Loucy (cell line): ENCODE measurements at regions not wholly inside any gene's neighbourhood (a gene's known extent, or its start where the extent isn't known, plus 50 kb on each side); places are given as distances from the start of the nearest gene placed in this dataset.
A peak's percentile ranks its signal among the peaks of the same experiment; 100 is the strongest.

Experiments
- H2AFZ ChIP-seq: fragments of 200-600 bp; sonication (generic); 2 replicates; pipeline ENCODE4 v1.6.0; 2016; ENCODE audit warnings: antibody characterized with exemption, mild to moderate bottlenecking, low read length, moderate library complexity
- H3F3A ChIP-seq: fragments of 200-600 bp; 2 replicates; pipeline ENCODE4 v1.6.0; 2016; ENCODE audit warnings: antibody characterized with exemption, low read depth, mild to moderate bottlenecking
- H3K27me3 ChIP-seq: fragments of 200-600 bp; sonication (generic); 2 replicates; pipeline ENCODE4 v1.6.1; 2014; ENCODE audit warnings: low read length, mild to moderate bottlenecking; ENCODE audit not compliant: insufficient read depth, poor library complexity, severe bottlenecking
- H3K36me3 ChIP-seq: fragments of 200-600 bp; sonication (generic); 2 replicates; pipeline ENCODE4 v1.6.1; 2016; ENCODE audit warnings: low read length; ENCODE audit not compliant: insufficient read depth
- H3K4me1 ChIP-seq: fragments of 200-600 bp; sonication (generic); 2 replicates; pipeline ENCODE4 v1.5.1; 2014; ENCODE audit warnings: low read length, mild to moderate bottlenecking; ENCODE audit not compliant: insufficient read depth, poor library complexity, severe bottlenecking
- H3K4me2 ChIP-seq: fragments of 200-600 bp; sonication (generic); 2 replicates; pipeline ENCODE4 v1.6.0; 2014; ENCODE audit warnings: antibody characterized with exemption, low read length, low read depth, mild to moderate bottlenecking; ENCODE audit not compliant: poor library complexity, severe bottlenecking
- H3K4me3 ChIP-seq: fragments of 200-600 bp; sonication (generic); 2 replicates; pipeline ENCODE4 v1.5.1; 2014; ENCODE audit warnings: low read length, mild to moderate bottlenecking, mixed read lengths; ENCODE audit not compliant: poor library complexity, severe bottlenecking
- H3K79me2 ChIP-seq: fragments of 200-600 bp; sonication (generic); 2 replicates; pipeline ENCODE4 v1.6.1; 2014; ENCODE audit warnings: low read length; ENCODE audit not compliant: insufficient read depth
- H3K9ac ChIP-seq: fragments of 200-600 bp; sonication (generic); 2 replicates; pipeline ENCODE4 v1.6.0; 2014; ENCODE audit warnings: mild to moderate bottlenecking, low read depth, low read length, moderate library complexity; ENCODE audit not compliant: poor library complexity, severe bottlenecking
- H3K9me2 ChIP-seq: fragments of 200-600 bp; sonication (generic); replicated peaks from 2 replicates; pipeline ENCODE4 v1.6.1; 2016; ENCODE audit warnings: low read depth, low read length, mixed read lengths
- H3K9me3 ChIP-seq: fragments of 200-600 bp; sonication (generic); 2 replicates; pipeline ENCODE4 v1.6.1; 2014; ENCODE audit warnings: mild to moderate bottlenecking, antibody characterized with exemption, low read length, low read depth; ENCODE audit not compliant: insufficient read depth
- H4K20me1 ChIP-seq: fragments of 200-600 bp; sonication (generic); 2 replicates; pipeline ENCODE4 v1.6.0; 2014; ENCODE audit warnings: antibody characterized with exemption, low read length, mild to moderate bottlenecking; ENCODE audit not compliant: insufficient read depth, poor library complexity, severe bottlenecking
- CTCF ChIP-seq: fragments of 200-600 bp; sonication (generic); conservative IDR thresholded peaks from 2 replicates; pipeline ENCODE4 v1.5.1; 2014; ENCODE audit warnings: mild to moderate bottlenecking, antibody characterized with exemption, low read length
- EZH2phosphoT487 ChIP-seq: fragments of 200-600 bp; IDR thresholded peaks from 2 replicates; pipeline ENCODE4 v1.6.1; 2018; ENCODE audit warnings: antibody characterized with exemption, mild to moderate bottlenecking, moderate library complexity, borderline replicate concordance

- TF ChIP-seq EZH2phosphoT487 (no peak), CTCF (no peak)
- H3K4me2 ChIP-seq, result no peak overlapping the region
- no peaks in the 10 kb centered on the region for H3K9me3 ChIP-seq
- H3K36me3 ChIP-seq, result no peaks in the 10 kb centered on the region
- H3K9me2 ChIP-seq, result no peaks in the 10 kb centered on the region
- H3K4me3 ChIP-seq, result no peak overlapping the region
- no peaks in the 10 kb centered on the region for H3K79me2 ChIP-seq
- no peaks in the 10 kb centered on the region for H4K20me1 ChIP-seq
- H3K27me3 ChIP-seq, result no peaks in the 10 kb centered on the region
- H3F3A ChIP-seq, result no peaks in the 10 kb centered on the region
- no peak overlapping the region for H3K9ac ChIP-seq
- no peaks in the 10 kb centered on the region for H3K4me1 ChIP-seq
- H2AFZ ChIP-seq, result no peak overlapping the region
These were observed 468.2 kb upstream of the ARID1B start for GRCh38 chr6:156309017-156309416.

DNA sequence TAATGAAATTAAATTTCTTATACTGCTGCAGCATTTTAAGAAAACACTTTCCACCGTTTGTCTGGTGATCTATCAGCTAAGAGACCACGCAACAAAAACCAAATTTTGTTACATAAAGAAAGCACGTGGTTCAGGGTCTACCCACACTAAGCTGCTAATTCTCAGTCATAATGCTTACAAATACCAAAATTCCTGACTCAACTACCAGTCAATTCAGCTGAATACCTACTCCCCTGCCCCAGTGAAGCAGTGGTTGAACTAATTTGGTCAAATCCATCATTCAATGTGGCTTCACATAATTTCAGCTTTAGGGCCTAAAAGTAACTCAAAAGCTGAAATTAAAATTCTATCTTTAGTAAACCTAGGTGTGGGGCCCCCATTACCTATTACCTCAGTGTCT lies 468.6 kb upstream of the ARID1B start:
- H3K9me2 ChIP-seq, result no peaks in the 10 kb centered on the region
- no peaks in the 10 kb centered on the region for H4K20me1 ChIP-seq
- no peaks in the 10 kb centered on the region for H3K36me3 ChIP-seq
- H3F3A ChIP-seq, result no peaks in the 10 kb centered on the region
- H3K4me1 ChIP-seq, result no peaks in the 10 kb centered on the region
- no peaks in the 10 kb centered on the region for H3K79me2 ChIP-seq
- no peak overlapping the region for H3K4me3 ChIP-seq
- TF ChIP-seq CTCF (no peak), EZH2phosphoT487 (no peak)
- H2AFZ ChIP-seq, result no peak overlapping the region
- no peak overlapping the region for H3K4me2 ChIP-seq
- no peaks in the 10 kb centered on the region for H3K9me3 ChIP-seq
- H3K9ac ChIP-seq, result no peak overlapping the region
- H3K27me3 ChIP-seq, result no peaks in the 10 kb centered on the region

GRCh38 chr6:156306531-156306930 lies 470.6 kb upstream of the ARID1B start:
- H3K9ac ChIP-seq, result no peak overlapping the region
- H3K79me2 ChIP-seq, result no peaks in the 10 kb centered on the region
- H3K4me1 ChIP-seq, result no peaks in the 10 kb centered on the region
- H3K36me3 ChIP-seq, result no peaks in the 10 kb centered on the region
- no peaks in the 10 kb centered on the region for H3F3A ChIP-seq
- H3K27me3 ChIP-seq, result no peaks in the 10 kb centered on the region
- H3K9me2 ChIP-seq, result no peaks in the 10 kb centered on the region
- H3K4me3 ChIP-seq, result no peak overlapping the region
- H3K4me2 ChIP-seq, result no peak overlapping the region
- H4K20me1 ChIP-seq, result no peaks in the 10 kb centered on the region
- no peaks in the 10 kb centered on the region for H3K9me3 ChIP-seq
- no peak for TF ChIP-seq EZH2phosphoT487
- no peak for TF ChIP-seq CTCF
- H2AFZ ChIP-seq, result peak overlapping the region; percentile 28; the same call in 1 of the 2 replicates
